ENCODE measurements at regions not wholly inside any gene's neighbourhood (a gene's known extent, or its start where the extent isn't known, plus 50 kb on each side); places are given as distances from the start of the nearest gene placed in this dataset.
"Not testable (repeated sequence)": the region's sequence is repeated elsewhere in the genome, so short reads cannot be mapped to it uniquely, and the experiment has no call there.

- DNase-seq: no peak
These were observed 158.5 kb upstream of the AUTS2 start for GRCh38 chr7:69439636-69440325.

- no peak for DNase-seq
These were observed 157.3 kb upstream of the AUTS2 start for GRCh38 chr7:69440976-69441375.

GRCh38 chr7:69443136-69443535 lies 155.1 kb upstream of the AUTS2 start:
- DNase-seq: no peak

GRCh38 chr7:69445541-69445940 lies 152.7 kb upstream of the AUTS2 start:
- DNase-seq: no peak

GRCh38 chr7:69446213-69446612 lies 152.1 kb upstream of the AUTS2 start:
- not testable (repeated sequence) for DNase-seq

GRCh38 chr7:69448071-69448470 lies 150.2 kb upstream of the AUTS2 start:
- DNase-seq: no peak

- no peak for DNase-seq
These were observed 147.8 kb upstream of the AUTS2 start for GRCh38 chr7:69450456-69450855.

GRCh38 chr7:69451715-69452114 lies 146.6 kb upstream of the AUTS2 start:
- DNase-seq: no peak

- DNase-seq: no peak
These were observed 145.5 kb upstream of the AUTS2 start for GRCh38 chr7:69452797-69453196.

- DNase-seq: no peak
These were observed 140.4 kb upstream of the AUTS2 start for GRCh38 chr7:69457595-69458504.

GRCh38 chr7:69464035-69464434 lies 134.2 kb upstream of the AUTS2 start:
- no peak for DNase-seq

- no peak for DNase-seq
These were observed 133.0 kb upstream of the AUTS2 start for GRCh38 chr7:69465262-69465661.

GRCh38 chr7:69467826-69468225 lies 130.4 kb upstream of the AUTS2 start:
- DNase-seq: no peak

- no peak for DNase-seq
These were observed 121.9 kb upstream of the AUTS2 start for GRCh38 chr7:69476416-69476815.

GRCh38 chr7:69482676-69483075 lies 115.6 kb upstream of the AUTS2 start:
- DNase-seq: no peak

- DNase-seq: no peak
These were observed 108.7 kb upstream of the AUTS2 start for GRCh38 chr7:69489533-69489932.

- DNase-seq: no peak
These were observed 99.6 kb upstream of the AUTS2 start for GRCh38 chr7:69498671-69499070.

- no peak for DNase-seq
These were observed 95.9 kb upstream of the AUTS2 start for GRCh38 chr7:69502358-69502757.

- DNase-seq: no peak
These were observed 93.4 kb upstream of the AUTS2 start for GRCh38 chr7:69504733-69505420.

GRCh38 chr7:69508736-69509135 lies 89.5 kb upstream of the AUTS2 start:
- no peak for DNase-seq

- no peak for DNase-seq
These were observed 88.2 kb upstream of the AUTS2 start for GRCh38 chr7:69510114-69510513.

GRCh38 chr7:69515495-69516212 lies 82.6 kb upstream of the AUTS2 start:
- no peak for DNase-seq

GRCh38 chr7:69516238-69516820 lies 81.9 kb upstream of the AUTS2 start:
- no peak for DNase-seq
